Gastrocnemius medialis (tissue), 4 donors: ENCODE measurements at regions not wholly inside any gene's neighbourhood (a gene's known extent, or its start where the extent isn't known, plus 50 kb on each side); places are given as distances from the start of the nearest gene placed in this dataset.

ENCODE experiments used
- ATAC-seq, 2 donors: fragments of 150-250 bp; one replicate each; pipeline ENCODE4 v1.9.1; 2016
- DNase-seq, 2 donors: peaks; one replicate each; pipeline ENCODE4 v3.0.0-alpha.2; 2019
- H3K27ac ChIP-seq, 4 donors: fragments of 200-600 bp; sonication (generic); 1 replicate in 1 of 4; 2 replicates in 3 of 4; pipeline ENCODE4 v1.5.1; 2016 to 2018; ENCODE audit warnings: mild to moderate bottlenecking in 2 of 4, moderate library complexity in 1 of 4
- H3K27me3 ChIP-seq, 3 donors: fragments of 200-600 bp; sonication (generic) in 2 of 3; 1 replicate in 1 of 3; 2 replicates in 2 of 3; pipeline versions ENCODE4 v1.5.1 to v1.6.0; 2016 to 2019; ENCODE audit warnings: mild to moderate bottlenecking in 1 of 3, moderate library complexity in 1 of 3
- H3K36me3 ChIP-seq, 2 donors: fragments of 200-600 bp; sonication (generic) in 1 of 2; one replicate each; pipeline ENCODE4 v1.5.1; 2017 to 2018
- H3K4me1 ChIP-seq, 2 donors: fragments of 200-600 bp; sonication (generic) in 1 of 2; one replicate each; pipeline ENCODE4 v1.5.1; 2016 to 2017; ENCODE audit warnings: mild to moderate bottlenecking in 2 of 2
- H3K4me3 ChIP-seq, 4 donors: fragments of 200-600 bp; sonication (generic) in 3 of 4; 1 replicate in 1 of 4; 2 replicates in 3 of 4; pipeline ENCODE4 v1.5.1; 2016 to 2019; ENCODE audit warnings: mild to moderate bottlenecking in 2 of 4
- H3K9me3 ChIP-seq, 3 donors: fragments of 200-600 bp; sonication (generic) in 2 of 3; 1 replicate in 1 of 3; 2 replicates in 2 of 3; pipeline ENCODE4 v1.5.1; 2016 to 2019
- POLR2A ChIP-seq, 2 donors: fragments of 450-650 bp; IDR thresholded peaks; one replicate each; pipeline ENCODE4 v1.6.1; 2017; ENCODE audit warnings: antibody characterized with exemption in 2 of 2, mild to moderate bottlenecking in 2 of 2, moderate library complexity in 2 of 2
- in situ Hi-C, 4 donors: fragments of 200-750 bp; cut with MboI; loops; one replicate each; pipeline versions ENCODE4 v1.15.0 to v1.8.0; 2017; ENCODE audit warnings: low sequenced_read_pairs in 4 of 4
- intact Hi-C: fragments of 100-400 bp; cut with DNase I; formaldehyde crosslinking; loops from one replicate; pipeline ENCODE4 v1.15.1; 2023; ENCODE audit warnings: low total_unique reads
- TF ChIP-seq, protein P1 (sequence below), 5 experiments: fragments of 450-650 bp in 3 of 5; fragments of 200-600 bp in 2 of 5; sonication (generic) in 2 of 5; IDR thresholded peaks in 4 of 5; conservative IDR thresholded peaks in 1 of 5; 1 replicate in 4 of 5; 2 replicates in 1 of 5; pipeline ENCODE4 v1.5.1; 2016 to 2019; ENCODE audit warnings: antibody characterized with exemption in 5 of 5, mild to moderate bottlenecking in 3 of 5, moderate library complexity in 3 of 5

DNA sequence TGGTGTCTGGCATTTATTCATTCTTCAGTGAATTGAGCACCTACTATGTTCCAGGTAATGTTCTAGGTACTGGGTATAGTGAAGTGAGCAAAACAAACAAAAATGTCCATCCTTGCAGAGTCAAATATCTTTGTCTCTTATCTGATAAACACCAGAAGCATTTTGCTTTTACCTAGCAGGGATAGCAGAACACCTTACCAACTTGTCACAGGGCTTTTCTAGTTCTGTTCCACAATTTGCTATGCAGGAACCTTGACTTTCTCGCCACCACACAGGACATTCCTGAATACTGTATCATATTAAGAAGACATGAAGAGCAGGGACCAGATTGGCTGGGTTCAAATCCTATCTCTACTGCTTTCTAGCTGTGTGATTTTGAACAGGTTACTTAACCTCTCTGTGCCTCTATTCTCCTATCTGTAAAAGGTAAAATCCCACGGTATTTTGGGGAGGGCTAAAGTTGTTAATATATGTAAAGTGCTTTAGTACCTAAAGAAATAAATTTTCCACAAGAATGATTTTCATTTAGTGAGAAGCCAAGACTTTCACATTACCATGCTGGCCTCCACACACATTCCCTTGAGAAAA lies 214.5 kb upstream of the S100G start:
- no peak for ATAC-seq
- no peaks in the 10 kb centered on the region for H3K4me1 ChIP-seq
- no peak for DNase-seq
- no peaks in the 10 kb centered on the region for H3K27me3 ChIP-seq
- no peaks in the 10 kb centered on the region for H3K36me3 ChIP-seq
- H3K27ac ChIP-seq: no peak overlapping the region
- H3K4me3 ChIP-seq: no peak overlapping the region
- in situ Hi-C loops: loop anchor here (10.0 to 25.0 kb wide), 3 partner anchors 98 to 229 kb away; partner anchors contain the start of gene S100G (in 2 of the 4)
- intact Hi-C loops: no loop called here
- H3K9me3 ChIP-seq: no peaks in the 10 kb centered on the region
- TF ChIP-seq POLR2A (IDR thresholded peaks at IDR 0.05): no peak
- TF ChIP-seq, protein P1, sequence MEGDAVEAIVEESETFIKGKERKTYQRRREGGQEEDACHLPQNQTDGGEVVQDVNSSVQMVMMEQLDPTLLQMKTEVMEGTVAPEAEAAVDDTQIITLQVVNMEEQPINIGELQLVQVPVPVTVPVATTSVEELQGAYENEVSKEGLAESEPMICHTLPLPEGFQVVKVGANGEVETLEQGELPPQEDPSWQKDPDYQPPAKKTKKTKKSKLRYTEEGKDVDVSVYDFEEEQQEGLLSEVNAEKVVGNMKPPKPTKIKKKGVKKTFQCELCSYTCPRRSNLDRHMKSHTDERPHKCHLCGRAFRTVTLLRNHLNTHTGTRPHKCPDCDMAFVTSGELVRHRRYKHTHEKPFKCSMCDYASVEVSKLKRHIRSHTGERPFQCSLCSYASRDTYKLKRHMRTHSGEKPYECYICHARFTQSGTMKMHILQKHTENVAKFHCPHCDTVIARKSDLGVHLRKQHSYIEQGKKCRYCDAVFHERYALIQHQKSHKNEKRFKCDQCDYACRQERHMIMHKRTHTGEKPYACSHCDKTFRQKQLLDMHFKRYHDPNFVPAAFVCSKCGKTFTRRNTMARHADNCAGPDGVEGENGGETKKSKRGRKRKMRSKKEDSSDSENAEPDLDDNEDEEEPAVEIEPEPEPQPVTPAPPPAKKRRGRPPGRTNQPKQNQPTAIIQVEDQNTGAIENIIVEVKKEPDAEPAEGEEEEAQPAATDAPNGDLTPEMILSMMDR (IDR thresholded peaks at IDR 0.05 in 4 of 5, conservative IDR thresholded peaks at IDR 0.05 in 1 of 5): no peak

DNA sequence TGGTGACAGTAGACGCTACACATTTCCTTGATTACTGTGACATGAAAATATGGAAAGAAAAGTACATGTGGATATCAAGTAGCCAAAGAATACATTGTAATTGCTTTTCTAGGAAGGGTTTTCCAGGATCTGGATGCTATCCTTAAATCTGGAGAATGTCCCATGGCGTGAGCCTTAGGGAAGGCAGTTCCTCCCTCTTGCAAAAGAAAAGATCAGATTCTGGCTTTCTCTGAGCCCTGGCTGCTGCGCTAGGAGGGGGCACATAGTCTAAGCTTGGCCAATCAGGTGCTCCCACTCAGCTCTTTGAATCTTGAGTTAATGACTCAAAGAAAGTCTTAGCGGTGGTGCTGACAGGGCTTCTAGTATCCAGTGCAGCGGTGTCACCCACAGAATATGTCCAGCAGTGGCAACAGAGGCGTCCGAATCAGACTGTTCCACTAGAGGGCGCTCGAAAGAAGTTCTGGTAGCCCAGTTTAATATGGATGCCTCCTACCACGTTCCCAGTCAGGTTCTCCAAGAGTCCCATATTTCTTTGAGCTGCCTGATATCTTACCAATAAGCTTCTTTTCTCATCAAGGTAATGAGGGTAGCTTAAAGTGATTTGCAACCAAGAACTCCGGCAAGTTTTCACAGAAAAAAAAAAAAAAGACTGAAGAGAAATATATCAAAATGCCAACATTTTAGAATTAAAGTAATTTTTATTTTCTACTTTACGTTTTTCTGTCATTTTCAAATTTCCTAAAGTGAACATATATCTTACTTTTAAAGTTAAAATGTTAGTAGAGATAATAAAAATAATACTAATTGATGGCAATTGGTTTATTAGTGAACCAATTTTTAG lies 213.4 kb upstream of the S100G start:
- Histone ChIP-seq H3K9me3 (no peaks in the 10 kb centered on the region), H3K4me3 (no peak overlapping the region), H3K36me3 (no peaks in the 10 kb centered on the region), H3K27ac (no peak overlapping the region), H3K27me3 (no peaks in the 10 kb centered on the region), H3K4me1 (no peaks in the 10 kb centered on the region)
- TF ChIP-seq, protein P1 (IDR thresholded peaks at IDR 0.05 in 4 of 5, conservative IDR thresholded peaks at IDR 0.05 in 1 of 5): peak; percentile 10 to 63 (median 46)
- TF ChIP-seq POLR2A (IDR thresholded peaks at IDR 0.05): no peak
- ATAC-seq (peak; percentile 88 to 95), DNase-seq (peak; percentile 28 to 53)
- in situ Hi-C loops (loop anchor here (10.0 to 25.0 kb wide), 3 partner anchors 99 to 228 kb away; partner anchors contain the start of gene S100G (in 2 of the 4)), intact Hi-C loops (loop anchor here (1.0 kb wide), 1 partner anchor 235 kb away; no protein-coding TSS in a partner anchor)

DNA sequence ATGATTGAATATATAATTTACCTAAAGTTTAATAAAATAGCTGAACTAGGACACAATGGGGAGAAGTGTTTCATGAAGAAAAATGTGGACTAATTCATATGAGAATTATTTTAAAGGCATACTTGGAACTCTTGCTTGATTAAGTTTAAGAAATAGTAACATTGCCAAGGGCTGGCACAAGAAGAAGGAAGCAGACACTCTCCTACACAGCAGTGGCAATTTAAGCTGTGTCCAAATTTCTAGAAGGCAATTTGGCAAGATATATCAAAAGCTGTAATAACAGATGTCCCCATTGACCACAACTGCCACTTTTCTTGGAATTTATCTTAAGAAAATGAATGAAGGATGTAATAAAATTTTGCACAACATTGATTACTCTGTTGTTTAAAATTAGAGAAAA lies 209.5 kb upstream of the S100G start:
- intact Hi-C loops (no loop called here), in situ Hi-C loops (loop anchor here in 2 of 4 donors (25.0 kb wide), 2 partner anchors 103 to 222 kb away; partner anchors contain the start of gene S100G (in 2 of the 2))
- no peak for ATAC-seq
- Histone ChIP-seq H3K36me3 (no peaks in the 10 kb centered on the region), H3K27me3 (no peaks in the 10 kb centered on the region), H3K4me1 (no peaks in the 10 kb centered on the region), H3K4me3 (no peak overlapping the region), H3K27ac (no peak overlapping the region), H3K9me3 (no peaks in the 10 kb centered on the region)
- no peak for DNase-seq
- no peak for TF ChIP-seq POLR2A (IDR thresholded peaks at IDR 0.05)
- TF ChIP-seq, protein P1 (IDR thresholded peaks at IDR 0.05 in 4 of 5, conservative IDR thresholded peaks at IDR 0.05 in 1 of 5): no peak

DNA sequence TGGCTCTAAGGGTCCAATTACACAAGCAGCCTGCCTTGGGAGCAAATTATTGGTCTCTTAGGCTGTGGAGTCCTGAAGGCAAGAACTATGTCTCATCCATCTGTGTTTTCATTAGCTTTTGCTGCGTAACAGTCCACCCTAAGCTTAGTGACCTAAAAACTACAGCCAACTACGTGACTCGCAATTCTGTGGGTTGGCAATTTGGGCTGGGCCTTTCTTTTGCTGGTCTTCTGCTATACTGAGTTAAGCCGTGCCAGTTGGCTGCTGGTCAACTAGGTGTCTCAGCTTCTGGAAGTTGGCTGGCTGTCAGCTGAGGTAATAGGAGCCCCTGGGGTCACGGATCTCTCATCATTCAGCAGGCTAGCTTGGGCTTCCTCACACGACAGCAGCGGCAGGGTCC lies 205.6 kb upstream of the S100G start:
- in situ Hi-C loops: loop anchor here in 2 of 4 donors (25.0 kb wide), 2 partner anchors 107 to 218 kb away; partner anchors contain the start of gene S100G (in 2 of the 2)
- peak in 1 of 2 donors; percentile 68 for ATAC-seq
- DNase-seq: peak; percentile 2 to 23

More for the DNA sequence above, 205.6 kb upstream of the S100G start:
- Histone ChIP-seq H3K27ac (peak overlapping the region in 1 of 4 donors; percentile 43), H3K27me3 (no peaks in the 10 kb centered on the region), H3K4me3 (no peak overlapping the region), H3K4me1 (no peaks in the 10 kb centered on the region), H3K36me3 (no peaks in the 10 kb centered on the region), H3K9me3 (no peaks in the 10 kb centered on the region)
- TF ChIP-seq, protein P1 (IDR thresholded peaks at IDR 0.05 in 4 of 5, conservative IDR thresholded peaks at IDR 0.05 in 1 of 5): no peak
- TF ChIP-seq POLR2A (IDR thresholded peaks at IDR 0.05): no peak
- intact Hi-C loops: no loop called here
